NCI-H82 treated with DMSO at 0.1 percent for 48 hours (cell line): ENCODE measurements at regions not wholly inside any gene's neighbourhood (a gene's known extent, or its start where the extent isn't known, plus 50 kb on each side); places are given as distances from the start of the nearest gene placed in this dataset.
A peak's percentile ranks its signal among the peaks of the same experiment; 100 is the strongest.

ENCODE experiments used
- DNase-seq: peaks from one replicate; lab custom pipeline; 2025; ENCODE audit not compliant: unreplicated experiment; lab: John Stamatoyannopoulos, UW

DNA sequence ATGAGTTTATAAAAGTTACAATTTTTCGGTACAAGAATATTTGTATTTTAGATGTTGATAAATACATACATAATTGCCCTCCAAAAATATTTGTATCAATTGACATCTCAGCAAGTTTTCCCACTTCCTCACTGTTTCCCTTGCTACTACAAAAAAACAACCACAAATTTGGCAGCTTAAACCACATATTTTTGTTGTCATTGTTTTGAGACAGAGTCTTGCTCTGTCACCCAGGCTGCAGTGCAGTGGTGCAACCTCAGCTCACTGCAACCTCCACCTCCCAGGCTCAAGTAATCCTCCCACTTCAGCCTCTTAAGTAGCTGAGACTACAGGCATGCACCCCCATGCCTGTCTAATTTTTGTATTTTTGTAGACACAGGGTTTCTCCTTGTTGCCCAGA lies 162.8 kb upstream of the RARB start:
- no peak for DNase-seq

DNA sequence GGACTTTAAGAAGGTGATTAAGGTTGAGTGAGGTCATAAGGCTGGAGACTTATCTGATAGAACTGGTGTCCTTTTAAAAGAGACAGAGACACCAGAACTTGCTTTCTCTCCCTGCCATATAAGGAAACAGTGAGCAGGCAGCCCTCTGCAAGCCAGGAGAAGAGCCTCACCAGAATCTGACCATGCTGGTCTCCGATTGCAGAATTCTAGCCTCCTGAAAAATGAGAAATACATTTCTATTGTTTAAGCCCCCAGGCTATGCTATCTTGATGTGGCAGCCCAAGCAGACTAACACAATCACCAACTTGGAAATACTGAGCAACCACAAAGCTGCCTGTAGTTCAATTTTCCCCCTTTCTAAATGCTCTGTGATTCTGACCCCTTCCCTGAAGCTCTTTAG lies 161.4 kb upstream of the RARB start:
- DNase-seq: no peak

DNA sequence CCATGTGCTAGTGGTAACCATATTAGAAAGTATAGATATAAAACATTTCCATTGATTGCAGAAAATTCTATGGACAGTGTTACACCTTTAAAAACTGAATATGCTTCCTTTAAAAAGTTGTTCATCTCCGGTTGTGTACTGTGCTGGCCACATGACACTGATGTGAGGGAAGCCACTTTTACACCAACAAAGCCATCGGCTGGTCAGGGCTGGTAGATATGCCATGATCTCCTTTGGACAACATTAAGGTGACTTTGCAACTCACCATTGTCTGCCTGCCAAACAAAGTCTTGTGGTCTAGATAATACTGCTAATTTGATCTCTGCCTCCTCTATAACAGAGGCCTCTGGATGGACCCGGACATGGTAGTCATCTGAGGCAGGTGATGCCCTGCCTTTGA lies 156.0 kb upstream of the RARB start:
- no peak for DNase-seq

DNA sequence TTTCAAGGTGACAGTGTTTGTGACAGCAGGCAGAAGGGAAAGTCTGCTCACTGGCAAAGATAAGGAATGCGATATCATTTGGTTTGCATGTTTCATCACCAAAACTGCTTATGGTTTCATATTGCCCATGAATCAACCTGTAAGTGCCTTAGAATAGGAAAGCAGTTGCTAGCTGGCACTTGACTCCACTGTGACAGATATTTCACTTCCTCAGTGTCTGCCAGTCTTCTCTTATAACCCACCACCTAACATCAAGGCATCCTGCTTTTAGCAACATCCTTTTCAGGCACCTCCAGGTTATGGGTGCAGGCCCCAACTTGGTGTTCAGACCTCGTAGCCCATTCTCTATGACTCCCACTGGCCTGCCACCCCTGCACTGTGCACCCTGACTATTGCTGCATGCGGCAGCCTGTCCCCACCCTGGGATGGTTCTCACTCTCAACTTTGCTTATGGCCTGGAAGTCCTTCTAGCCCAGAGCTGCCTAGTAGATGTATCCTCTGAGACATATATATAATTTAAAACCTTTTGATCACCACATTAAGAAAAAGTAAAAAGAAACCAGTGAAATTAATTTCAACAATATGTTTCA lies 154.4 kb upstream of the RARB start:
- no peak for DNase-seq

DNA sequence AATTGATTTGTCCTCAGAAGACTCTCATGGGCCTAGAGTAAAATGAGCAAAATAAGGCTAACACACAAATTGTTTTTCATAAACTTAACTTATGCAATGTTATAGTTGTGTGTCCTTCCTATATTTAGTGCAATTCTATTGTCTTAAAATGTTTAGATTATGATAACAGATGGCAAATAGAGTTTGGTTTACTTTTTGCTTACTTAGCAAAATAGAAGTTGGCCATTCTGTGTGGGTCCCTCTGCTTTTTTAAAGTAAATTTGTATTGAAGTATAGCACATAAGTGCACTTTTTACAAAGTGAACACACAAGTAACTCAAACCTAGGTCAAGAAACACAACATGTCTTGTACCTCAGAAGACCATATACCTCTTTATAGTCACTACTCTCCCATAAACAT lies 150.6 kb upstream of the RARB start:
- DNase-seq: no peak

DNA sequence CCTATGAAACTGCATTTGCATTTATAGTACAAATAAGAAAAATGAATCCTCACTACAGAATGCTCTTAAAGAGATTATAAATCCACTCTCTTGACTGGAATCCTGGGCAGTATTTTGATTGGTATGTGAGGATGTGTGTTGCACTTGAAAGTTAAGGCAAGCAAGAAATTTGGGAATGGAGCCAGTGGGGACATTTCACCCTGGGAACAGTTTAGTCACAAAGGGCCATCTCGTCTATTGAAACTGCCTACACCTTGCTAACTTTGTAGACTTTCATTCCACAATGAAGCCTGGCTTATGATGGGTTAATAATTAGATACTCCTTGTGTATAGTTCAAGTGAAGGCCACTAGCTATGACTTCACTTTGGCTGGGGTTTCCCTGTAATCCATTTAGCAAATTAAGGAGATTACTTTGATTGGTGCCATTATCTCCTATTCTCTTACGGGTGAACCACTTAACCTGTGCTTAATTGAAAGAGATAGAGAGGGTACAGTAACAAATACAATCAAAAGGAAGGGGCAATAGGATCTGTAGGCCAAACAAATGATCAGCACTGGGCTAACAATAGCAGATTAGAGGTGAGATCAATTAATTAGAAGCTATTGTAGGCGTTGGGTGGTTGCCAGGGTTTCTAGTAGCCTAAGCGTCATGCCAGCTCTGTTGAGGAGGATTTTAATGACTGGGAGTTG lies 146.9 kb upstream of the RARB start:
- DNase-seq: peak; percentile 85

DNA sequence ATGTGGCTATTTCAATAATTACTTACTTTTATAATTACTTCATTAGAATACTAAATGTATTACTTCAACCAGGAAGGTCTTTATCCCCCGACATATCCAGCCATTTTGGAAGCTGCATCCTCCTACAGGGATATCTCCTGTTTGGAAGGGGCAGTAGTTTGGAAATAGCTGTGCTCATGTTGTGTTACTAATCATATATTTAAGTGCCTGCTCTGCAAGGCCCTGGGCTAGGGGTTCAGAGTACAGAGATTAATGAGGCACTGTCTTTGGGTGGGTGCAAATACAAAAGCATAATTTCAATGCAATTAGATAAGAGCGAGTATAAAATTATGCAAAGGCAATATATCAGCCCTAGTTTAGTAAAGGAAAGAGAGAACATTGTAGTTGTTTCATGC lies 146.3 kb upstream of the RARB start:
- DNase-seq: no peak

DNA sequence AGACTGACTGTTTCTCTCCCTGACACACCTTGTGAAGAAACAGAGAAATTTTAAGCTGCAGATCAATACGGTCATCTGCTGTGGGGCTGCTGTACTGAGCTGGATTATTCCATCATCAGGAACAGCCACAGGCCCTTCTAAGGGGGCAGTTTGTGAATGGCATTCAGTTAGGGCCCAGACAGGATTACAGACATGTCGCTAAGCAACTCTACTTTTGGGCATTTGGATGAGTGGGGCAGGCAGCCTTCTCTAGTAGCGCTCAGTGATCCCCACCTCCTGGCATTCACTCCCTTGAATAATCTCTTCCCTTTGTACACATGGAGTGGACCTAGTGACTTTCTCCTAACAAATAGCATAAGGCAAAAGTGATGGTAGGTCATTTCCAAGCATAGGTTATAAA lies 144.4 kb upstream of the RARB start:
- no peak for DNase-seq

DNA sequence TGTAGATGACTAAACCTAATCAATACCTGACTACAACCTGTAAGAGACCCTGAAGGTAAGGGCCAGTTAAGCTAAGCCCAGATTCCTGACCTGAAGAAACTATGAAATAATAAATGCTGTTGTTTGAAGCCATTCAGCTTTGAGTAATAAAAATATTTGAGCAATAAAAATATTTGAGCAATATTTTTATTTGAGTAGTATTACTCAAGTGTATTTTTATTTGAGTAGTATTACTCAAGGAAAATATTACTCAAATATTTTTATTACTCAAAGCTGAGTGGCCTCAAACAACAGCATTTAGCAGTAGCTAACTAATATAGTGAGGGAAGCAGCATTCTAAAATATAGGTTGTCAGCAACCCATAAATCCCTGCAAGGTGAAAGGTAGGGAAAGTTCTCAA lies 143.8 kb upstream of the RARB start:
- DNase-seq: no peak

DNA sequence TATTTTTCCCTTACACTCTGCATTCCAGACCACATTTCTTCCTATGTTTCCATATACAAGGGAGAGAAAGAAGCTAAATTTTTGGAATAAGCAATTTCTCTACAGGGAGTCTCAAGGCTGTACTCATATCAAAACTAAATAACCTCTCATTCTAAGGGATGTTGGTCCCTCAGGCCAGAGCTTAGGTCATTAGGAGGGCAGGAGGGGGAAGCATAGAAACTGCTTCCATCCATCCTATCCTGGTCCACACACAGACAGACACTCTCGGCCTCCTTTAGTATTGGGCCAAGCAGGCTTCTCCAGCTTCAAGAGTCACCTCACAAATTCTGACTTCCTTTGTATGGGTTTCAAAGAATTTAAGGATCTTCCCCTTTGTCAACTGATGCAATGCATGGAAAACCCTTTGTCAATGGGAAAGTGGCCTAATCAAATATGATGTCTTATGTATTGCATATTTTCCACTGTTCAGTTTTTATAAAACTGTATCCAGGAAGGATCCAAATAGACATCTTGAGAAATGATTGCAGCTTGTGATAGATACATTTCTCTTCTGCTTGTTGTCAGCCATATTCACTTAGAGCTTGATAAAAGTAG lies 140.7 kb upstream of the RARB start:
- DNase-seq: no peak

DNA sequence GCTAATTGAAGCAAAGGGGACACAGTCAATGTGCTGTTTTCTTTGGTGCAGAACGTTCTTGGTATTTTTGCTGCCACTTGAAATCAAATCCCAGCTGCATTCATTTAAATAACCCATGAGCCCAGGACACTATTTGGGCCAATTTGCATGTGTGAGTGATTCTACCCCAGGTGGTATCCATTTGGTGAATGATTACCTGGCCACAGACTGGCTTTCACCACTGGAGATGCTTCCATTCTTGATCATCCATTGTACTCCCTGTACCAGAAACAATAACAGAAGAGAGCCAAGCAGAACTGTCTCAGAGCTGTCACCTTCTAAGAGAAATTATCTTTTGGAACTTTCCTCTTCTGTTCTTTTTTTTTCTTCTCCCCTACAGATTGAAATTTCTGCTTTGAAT lies 139.7 kb upstream of the RARB start:
- DNase-seq: no peak

DNA sequence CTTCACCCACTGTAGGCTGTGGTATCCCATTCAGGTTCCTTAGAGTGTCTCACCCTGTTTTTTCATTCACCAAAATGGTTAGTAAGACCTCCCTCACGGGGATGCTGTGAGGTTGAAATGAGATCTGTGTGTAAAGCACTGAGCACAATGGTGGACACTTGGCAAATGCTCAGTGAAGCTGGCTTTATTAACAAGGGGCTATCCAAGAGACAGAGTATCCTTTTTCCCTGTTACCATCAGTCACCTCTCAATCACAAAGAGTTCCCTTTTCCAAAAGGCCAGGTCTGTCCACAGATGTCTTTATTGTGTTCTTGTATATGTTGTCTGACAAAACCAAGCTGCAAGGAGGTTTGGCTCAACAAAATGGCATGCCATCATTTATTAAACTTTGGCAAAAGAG lies 138.9 kb upstream of the RARB start:
- no peak for DNase-seq

DNA sequence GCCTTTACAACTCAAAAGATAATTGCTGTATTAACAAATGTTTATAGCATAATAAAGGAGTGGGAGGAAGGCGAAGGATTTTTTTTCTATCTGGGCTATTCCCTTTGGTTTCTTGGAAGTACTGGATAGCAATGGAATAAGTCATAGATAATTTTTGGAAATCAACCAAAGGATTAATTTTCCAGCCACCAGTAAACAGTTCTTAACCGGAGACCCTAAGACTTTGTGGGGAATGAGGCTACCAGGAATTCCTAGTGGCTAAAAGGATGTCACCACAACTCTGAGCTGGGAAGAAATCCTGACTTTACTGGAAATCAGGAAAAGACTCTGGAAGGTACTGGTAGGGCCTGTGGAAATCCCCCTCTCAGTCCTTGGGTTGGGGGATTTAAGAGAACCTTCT lies 138.4 kb upstream of the RARB start:
- DNase-seq: no peak

DNA sequence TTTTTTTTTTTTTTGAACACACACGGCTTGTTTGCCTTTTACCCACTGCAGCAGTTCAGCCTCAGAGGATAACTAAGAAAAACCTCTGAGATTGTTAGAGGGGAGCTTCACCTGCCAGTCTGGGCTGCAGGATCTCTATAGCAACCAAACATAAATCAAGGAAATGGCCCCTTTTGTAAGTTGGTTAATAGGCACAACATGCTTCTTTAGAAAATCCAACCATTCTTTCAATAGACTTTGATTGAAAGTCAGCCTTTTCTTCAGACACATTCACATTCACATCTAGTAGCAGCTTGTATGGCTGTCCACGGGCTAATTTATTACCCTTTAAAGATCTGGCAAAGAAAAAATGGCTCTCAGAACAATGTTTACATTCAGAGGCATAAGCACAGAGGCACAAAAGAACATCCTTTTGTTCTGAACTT lies 136.6 kb upstream of the RARB start:
- no peak for DNase-seq

DNA sequence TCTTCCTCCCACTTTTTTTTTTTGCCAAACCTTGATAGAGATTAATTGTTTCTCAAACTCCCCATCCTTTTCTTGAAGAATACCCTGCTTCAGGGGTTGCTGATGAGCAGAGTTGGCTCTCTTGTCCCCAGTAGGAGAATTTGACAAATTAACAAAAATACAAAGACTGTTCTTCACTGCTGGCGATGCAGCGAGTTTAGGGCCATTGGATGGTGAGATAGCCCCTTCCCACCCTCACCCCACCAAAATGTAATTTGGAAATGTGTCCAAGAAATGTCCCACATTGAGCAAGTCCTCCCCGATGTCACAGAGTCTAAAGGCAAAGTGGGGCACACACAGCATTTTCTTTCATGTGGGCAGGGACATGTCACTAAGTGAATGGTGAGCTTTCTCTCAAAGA lies 136.0 kb upstream of the RARB start:
- DNase-seq: no peak

DNA sequence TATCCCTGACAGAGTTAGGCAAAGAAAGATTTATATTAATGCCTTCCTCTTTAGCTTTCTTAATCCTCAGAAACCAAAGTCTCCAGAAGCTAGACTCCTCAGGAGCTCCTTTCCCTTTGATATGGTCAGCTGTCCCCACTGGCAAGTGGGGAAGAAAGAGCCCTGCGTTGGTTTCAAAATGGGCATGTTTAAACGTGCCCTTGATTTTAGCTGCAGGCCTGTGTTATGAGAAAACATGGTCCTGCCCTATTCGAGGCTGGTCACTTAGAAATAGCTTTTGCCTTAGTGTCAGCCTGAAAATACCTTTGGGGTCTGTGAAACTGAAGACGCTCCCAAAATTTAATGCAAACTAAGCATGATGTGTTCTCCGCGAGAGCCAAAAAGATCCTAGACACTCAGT lies 135.5 kb upstream of the RARB start:
- DNase-seq: no peak

DNA sequence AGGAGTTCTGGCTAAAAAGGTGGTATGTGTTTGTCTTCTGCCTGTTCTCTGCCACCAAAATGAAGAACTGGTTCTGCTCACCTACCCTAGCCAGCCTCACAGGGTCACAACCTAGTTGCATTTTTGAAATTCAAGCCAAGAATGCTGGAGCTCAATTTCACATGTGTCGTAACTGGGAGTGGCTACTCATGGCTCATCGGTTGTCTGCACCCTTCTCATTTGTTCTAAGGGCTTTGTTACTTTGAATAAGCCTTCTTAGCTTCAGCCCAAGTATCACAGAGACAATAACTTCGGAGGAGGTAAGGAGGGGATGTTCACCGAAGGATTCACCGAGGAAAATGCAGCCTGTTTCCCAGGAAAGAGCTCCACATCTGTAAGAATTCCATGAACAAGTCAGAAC lies 134.3 kb upstream of the RARB start:
- DNase-seq: no peak

DNA sequence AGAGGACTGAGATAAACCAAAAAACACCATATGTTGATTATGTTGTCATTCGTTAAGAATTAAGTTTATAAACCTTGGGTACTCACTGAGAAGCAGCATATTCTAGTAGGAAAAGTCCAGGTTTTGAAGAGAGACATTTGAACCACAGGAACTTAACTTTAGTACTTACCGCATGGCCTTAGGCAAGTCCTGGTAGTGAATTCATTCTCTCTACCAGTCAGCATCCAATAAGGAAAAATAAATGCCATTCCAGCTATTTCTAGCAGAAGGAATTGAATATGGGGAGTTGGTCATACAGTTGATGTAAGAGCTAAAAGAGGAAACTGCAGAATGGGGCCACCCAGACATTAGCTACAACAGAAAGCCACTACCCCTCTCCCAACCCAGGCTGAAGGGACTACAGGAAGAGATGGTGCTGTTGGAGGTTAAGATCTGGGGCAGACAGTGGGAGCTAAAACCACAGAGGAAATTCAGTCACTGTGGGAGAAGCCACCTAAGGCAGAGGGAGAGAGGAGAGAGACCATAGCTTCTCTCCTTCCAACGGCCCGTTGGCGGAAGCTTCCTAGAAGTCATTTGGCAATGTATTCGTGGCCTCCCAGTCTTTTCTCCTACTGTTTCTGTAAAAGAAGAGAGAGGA lies 133.8 kb upstream of the RARB start:
- DNase-seq: no peak

DNA sequence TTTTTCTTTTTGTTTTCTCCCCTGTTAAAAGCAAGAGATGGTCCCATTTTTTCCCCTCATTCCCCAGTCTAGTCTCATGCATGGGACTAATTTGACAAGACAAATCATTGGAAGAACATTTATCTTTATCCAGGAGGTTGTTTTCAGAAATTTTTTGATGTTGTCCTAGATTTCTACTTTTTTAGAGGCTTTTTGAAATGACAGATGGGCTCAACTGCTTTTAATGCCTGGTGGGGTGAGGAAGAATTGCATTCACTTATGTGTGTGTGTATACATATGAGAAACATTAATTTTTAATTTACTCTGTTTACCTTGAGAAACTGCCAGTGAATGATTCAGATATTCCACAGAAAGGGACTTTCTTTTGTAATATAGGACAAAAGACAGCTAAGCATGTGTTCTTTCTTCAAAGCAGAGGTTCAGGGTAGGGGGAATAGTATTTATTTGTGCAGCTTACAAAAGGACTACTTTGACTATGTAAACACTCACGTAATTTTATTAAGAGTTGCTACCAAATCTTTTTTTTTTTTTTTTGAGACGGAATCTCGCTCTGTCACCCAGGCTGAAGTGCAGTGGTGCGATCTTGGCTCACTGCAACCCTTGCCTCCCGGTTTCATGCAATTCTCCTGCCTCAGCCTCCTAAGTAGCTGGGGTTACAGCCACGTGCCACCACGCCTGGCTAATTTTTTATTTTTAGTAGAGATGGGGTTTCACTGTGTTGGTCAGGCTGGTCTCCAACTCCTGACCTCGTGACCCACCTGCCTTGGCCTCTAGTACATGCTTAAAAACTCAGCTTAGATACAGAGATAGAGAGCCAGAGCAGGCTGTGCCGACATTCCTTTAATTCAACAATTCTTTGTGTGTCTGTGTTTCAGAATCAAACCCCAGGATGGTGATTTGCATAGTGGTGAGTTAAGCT lies 130.1 kb upstream of the RARB start:
- DNase-seq: no peak

DNA sequence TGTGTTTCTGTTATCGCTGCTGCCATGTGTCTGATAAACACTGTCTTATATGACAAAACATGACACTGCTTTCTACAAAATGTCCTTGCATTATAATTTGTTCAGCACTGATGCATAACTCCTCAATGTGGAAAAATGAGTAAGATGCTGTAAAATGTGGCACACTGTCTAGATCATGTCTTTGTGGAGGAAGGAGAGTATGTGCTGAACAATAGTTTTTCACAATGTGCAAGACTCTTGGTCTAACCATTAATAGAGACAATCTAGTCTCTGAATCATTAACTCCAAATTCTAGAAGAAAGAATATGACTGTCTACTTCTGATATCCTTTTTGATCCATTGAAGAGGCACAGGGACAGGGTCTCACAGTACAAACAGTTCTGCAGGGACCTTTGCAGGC lies 127.9 kb upstream of the RARB start:
- no peak for DNase-seq

DNA sequence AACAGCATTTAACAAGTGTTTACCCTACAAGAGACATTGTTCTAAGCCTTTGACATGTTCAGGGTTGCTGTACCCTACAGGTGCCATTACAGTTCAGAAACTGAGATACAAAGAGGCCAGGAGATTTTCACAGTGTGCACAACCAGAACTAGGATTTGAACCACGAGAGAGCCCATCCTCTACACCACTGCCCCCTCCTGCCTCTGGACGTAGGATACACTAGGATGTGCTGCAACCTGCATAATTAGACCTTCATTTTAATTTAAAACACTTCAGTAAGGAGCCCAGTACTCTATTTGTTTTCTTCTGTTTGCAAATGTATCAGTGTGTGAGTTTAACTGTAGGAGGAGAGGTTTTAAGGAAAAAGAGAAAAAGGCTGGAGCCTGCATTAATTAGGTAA lies 123.1 kb upstream of the RARB start:
- no peak for DNase-seq
